H1 (cell line): ENCODE measurements at regions not wholly inside any gene's neighbourhood (a gene's known extent, or its start where the extent isn't known, plus 50 kb on each side); places are given as distances from the start of the nearest gene placed in this dataset.

Experiments
- NRF1 ChIP-seq: IDR thresholded peaks from 2 replicates; pipeline ENCODE4 v1.6.1; 2011; ENCODE audit warnings: mild to moderate bottlenecking, low read depth, low read length, improper control_type of control experiment
- POLR2A ChIP-seq, 2 experiments: IDR thresholded peaks; 1 replicate in 1 of 2; 2 replicates in 1 of 2; pipeline ENCODE4 v1.6.1; 2011; ENCODE audit warnings: low read depth in 2 of 2, low read length in 2 of 2, mild to moderate bottlenecking in 2 of 2; ENCODE audit errors: control extremely low read depth in 1 of 2
- POLR2AphosphoS5 ChIP-seq: IDR thresholded peaks from 2 replicates; pipeline ENCODE4 v1.6.1; 2011; ENCODE audit warnings: low read depth, low read length
- TAF1 ChIP-seq: IDR thresholded peaks from 2 replicates; pipeline ENCODE4 v1.6.1; 2011; ENCODE audit warnings: mild to moderate bottlenecking, low read depth, low read length

- TF ChIP-seq POLR2A (IDR thresholded peaks at IDR 0.05; ENCODE audit: control extremely low read depth in 1 of 2, low read depth in 2 of 2, low read length in 2 of 2) (no peak), POLR2AphosphoS5 (no peak), NRF1 (no peak), TAF1 (no peak)
Observed at GRCh38 chr6:85252085-85252484, 197.8 kb upstream of the NT5E start.
